ENCODE measurements at regions not wholly inside any gene's neighbourhood (a gene's known extent, or its start where the extent isn't known, plus 50 kb on each side); places are given as distances from the start of the nearest gene placed in this dataset.
"Not testable (repeated sequence)": the region's sequence is repeated elsewhere in the genome, so short reads cannot be mapped to it uniquely, and the experiment has no call there.

GRCh38 chr3:144660186-144660585, 688.6 kb downstream of the DIPK2A start:
- DNase-seq: no peak

- no peak for DNase-seq
These were observed 691.1 kb downstream of the DIPK2A start for GRCh38 chr3:144662729-144663128.

- no peak for DNase-seq
These were observed 692.1 kb downstream of the DIPK2A start for GRCh38 chr3:144663456-144664436.

- DNase-seq: no peak
These were observed 694.0 kb downstream of the DIPK2A start for GRCh38 chr3:144665567-144666053.

- DNase-seq: no peak
These were observed 698.9 kb downstream of the DIPK2A start for GRCh38 chr3:144670571-144670970.

GRCh38 chr3:144677103-144677502, 705.5 kb downstream of the DIPK2A start:
- no peak for DNase-seq

GRCh38 chr3:144683065-144683464, 711.4 kb downstream of the DIPK2A start:
- DNase-seq: no peak

- no peak for DNase-seq
These were observed 716.2 kb downstream of the DIPK2A start for GRCh38 chr3:144687862-144688261.

GRCh38 chr3:144692488-144692887, 720.9 kb downstream of the DIPK2A start:
- no peak for DNase-seq

GRCh38 chr3:144708437-144708836, 736.8 kb downstream of the DIPK2A start:
- no peak for DNase-seq

GRCh38 chr3:144737281-144737680, 765.7 kb downstream of the DIPK2A start:
- DNase-seq: no peak

- no peak for DNase-seq
These were observed 771.6 kb downstream of the DIPK2A start for GRCh38 chr3:144743225-144743668.

GRCh38 chr3:144744473-144744872, 772.9 kb downstream of the DIPK2A start:
- DNase-seq: no peak

- no peak for DNase-seq
These were observed 775.0 kb downstream of the DIPK2A start for GRCh38 chr3:144746631-144747030.

GRCh38 chr3:144749536-144750253, 778.1 kb downstream of the DIPK2A start:
- DNase-seq: not testable (repeated sequence)

GRCh38 chr3:144754076-144754783, 782.6 kb downstream of the DIPK2A start:
- no peak for DNase-seq

GRCh38 chr3:144756704-144757440, 785.2 kb downstream of the DIPK2A start:
- DNase-seq: no peak

- DNase-seq: no peak
These were observed 789.2 kb downstream of the DIPK2A start for GRCh38 chr3:144760831-144761230.

- DNase-seq: no peak
These were observed 790.5 kb downstream of the DIPK2A start for GRCh38 chr3:144762091-144762490.

GRCh38 chr3:144763878-144764454, 792.3 kb downstream of the DIPK2A start:
- DNase-seq: no peak

GRCh38 chr3:144770281-144770680, 798.7 kb downstream of the DIPK2A start:
- DNase-seq: no peak

GRCh38 chr3:144770915-144771351, 799.3 kb downstream of the DIPK2A start:
- no peak for DNase-seq
